Esophagus muscularis mucosa (tissue), 4 donors: ENCODE measurements at regions not wholly inside any gene's neighbourhood (a gene's known extent, or its start where the extent isn't known, plus 50 kb on each side); places are given as distances from the start of the nearest gene placed in this dataset.
A peak's percentile ranks its signal among the peaks of the same experiment; 100 is the strongest.

Source experiments
- DNase-seq: peaks from one replicate; pipeline ENCODE4 v3.0.0-alpha.2; 2017; ENCODE audit errors: extremely low spot score
- H3K27ac ChIP-seq, 4 donors: fragments of 200-600 bp; sonication (generic); replicated peaks in 1 of 4; 1 replicate in 3 of 4; 2 replicates in 1 of 4; pipeline ENCODE4 v1.5.1; 2016 to 2019; ENCODE audit warnings: mild to moderate bottlenecking in 1 of 4
- H3K27me3 ChIP-seq, 4 donors: fragments of 200-600 bp; sonication (generic); one replicate each; pipeline versions ENCODE4 v1.5.1 to v1.6.0; 2016 to 2019
- H3K36me3 ChIP-seq, 4 donors: fragments of 200-600 bp; sonication (generic); one replicate each; pipeline ENCODE4 v1.5.1; 2016 to 2019
- H3K4me1 ChIP-seq, 4 donors: fragments of 200-600 bp; sonication (generic); one replicate each; pipeline ENCODE4 v1.5.1; 2016 to 2019
- H3K4me3 ChIP-seq, 4 donors: fragments of 200-600 bp; sonication (generic); 1 replicate in 2 of 4; 2 replicates in 2 of 4; pipeline ENCODE4 v1.5.1; 2016 to 2019; ENCODE audit warnings: mild to moderate bottlenecking in 4 of 4, moderate library complexity in 1 of 4
- H3K9me3 ChIP-seq, 4 donors: fragments of 200-600 bp; sonication (generic); 1 replicate in 3 of 4; 2 replicates in 1 of 4; pipeline ENCODE4 v1.5.1; 2016 to 2019
- EP300 ChIP-seq: sonication (generic); formaldehyde crosslinking; IDR thresholded peaks from one replicate; pipeline ENCODE4 v1.6.1; 2017; ENCODE audit warnings: antibody characterized with exemption
- POLR2A ChIP-seq: fragments of 450-650 bp; IDR thresholded peaks from one replicate; pipeline ENCODE4 v1.6.1; 2017; ENCODE audit warnings: antibody characterized with exemption, moderate library complexity, mild to moderate bottlenecking, low read depth
- POLR2AphosphoS5 ChIP-seq, 2 donors: sonication (generic); formaldehyde crosslinking; IDR thresholded peaks; one replicate each; pipeline ENCODE4 v1.6.1; 2017; ENCODE audit warnings: antibody characterized with exemption in 2 of 2
- WGBS: methylation state at CpG from one replicate; pipeline ENCODE4 v1.1.5; 2018; 5-methylcytosine and 5-hydroxymethylcytosine counted together
- intact Hi-C: fragments of 100-400 bp; cut with DNase I; formaldehyde crosslinking; loops from one replicate; pipeline ENCODE4 v1.15.1; 2023
- TF ChIP-seq, protein P1 (sequence below), 3 experiments: fragments of 200-600 bp in 2 of 3; fragments of 450-650 bp in 1 of 3; sonication (generic) in 2 of 3; IDR thresholded peaks; one replicate each; pipeline ENCODE4 v1.5.1; 2017 to 2019; ENCODE audit warnings: antibody characterized with exemption in 3 of 3, mild to moderate bottlenecking in 2 of 3, moderate library complexity in 1 of 3

DNA sequence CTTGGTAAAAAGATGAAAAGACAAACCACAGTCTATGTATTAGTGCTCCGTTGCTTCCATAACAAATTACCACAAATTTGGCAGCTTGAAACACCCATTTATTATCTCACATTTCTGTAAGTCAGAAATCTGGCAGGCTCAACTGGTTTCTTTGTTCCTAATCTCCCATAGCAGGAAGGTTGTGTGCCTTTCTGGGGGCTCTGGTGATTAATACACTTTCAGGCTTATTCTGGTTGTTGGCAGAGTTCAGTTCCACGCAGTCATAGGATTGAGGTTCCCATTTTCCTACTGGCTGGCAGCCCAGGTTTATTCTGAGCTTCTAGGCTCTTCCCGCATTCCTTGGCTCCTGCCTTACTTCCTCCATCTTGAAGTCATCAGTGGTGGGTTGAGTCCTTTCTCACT is 189.3 kb downstream of the ANAPC1 start:
- Histone ChIP-seq H3K4me3 (no peak overlapping the region), H3K27me3 (no peaks in the 10 kb centered on the region), H3K36me3 (no peaks in the 10 kb centered on the region), H3K9me3 (peaks cover 0 to 17% (median 6%) of the 10 kb centered on the region in 4 donors), H3K27ac (peak overlapping the region in 1 of 4 donors; percentile 14), H3K4me1 (peaks cover 0 to 38% (median 35%) of the 10 kb centered on the region in 4 donors)
- peak; percentile 17 to 35 for TF ChIP-seq POLR2AphosphoS5 (IDR thresholded peaks at IDR 0.05)
- TF ChIP-seq, protein P1, sequence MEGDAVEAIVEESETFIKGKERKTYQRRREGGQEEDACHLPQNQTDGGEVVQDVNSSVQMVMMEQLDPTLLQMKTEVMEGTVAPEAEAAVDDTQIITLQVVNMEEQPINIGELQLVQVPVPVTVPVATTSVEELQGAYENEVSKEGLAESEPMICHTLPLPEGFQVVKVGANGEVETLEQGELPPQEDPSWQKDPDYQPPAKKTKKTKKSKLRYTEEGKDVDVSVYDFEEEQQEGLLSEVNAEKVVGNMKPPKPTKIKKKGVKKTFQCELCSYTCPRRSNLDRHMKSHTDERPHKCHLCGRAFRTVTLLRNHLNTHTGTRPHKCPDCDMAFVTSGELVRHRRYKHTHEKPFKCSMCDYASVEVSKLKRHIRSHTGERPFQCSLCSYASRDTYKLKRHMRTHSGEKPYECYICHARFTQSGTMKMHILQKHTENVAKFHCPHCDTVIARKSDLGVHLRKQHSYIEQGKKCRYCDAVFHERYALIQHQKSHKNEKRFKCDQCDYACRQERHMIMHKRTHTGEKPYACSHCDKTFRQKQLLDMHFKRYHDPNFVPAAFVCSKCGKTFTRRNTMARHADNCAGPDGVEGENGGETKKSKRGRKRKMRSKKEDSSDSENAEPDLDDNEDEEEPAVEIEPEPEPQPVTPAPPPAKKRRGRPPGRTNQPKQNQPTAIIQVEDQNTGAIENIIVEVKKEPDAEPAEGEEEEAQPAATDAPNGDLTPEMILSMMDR (IDR thresholded peaks at IDR 0.05), result no peak
- DNase-seq, result no peak
- intact Hi-C loops, result no loop called here
- WGBS, result 11% methylated on average over 3 of the region's 3 CpGs

DNA sequence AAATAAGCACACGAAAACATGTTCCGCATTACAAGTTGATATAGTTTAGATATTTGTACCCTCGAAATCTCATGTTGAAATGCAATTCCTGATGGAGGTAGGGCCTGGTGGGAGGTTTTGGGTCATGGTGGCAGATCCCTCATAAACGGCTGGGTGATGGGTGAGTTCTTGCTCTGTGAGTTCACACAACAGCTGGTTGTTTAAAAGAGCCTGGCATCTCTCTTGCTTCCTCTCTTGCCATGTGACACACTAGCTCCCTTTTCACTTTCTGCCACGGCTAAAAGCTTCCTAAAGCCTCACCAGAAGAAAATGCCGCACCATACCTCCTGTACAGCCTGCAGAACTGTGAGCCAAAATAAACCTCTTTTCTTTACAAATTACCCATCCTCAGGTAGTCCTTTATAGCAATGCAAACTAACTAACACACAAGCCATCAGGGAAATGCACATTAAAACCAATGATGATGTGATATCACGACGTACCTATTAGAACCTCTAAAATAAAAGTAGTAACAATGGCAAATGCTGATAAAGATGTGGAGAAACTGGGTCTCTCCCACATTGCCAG is 188.5 kb downstream of the ANAPC1 start:
- H3K27me3 ChIP-seq, result no peaks in the 10 kb centered on the region
- TF ChIP-seq, protein P1 (IDR thresholded peaks at IDR 0.05), result no peak
- TF ChIP-seq POLR2AphosphoS5 (IDR thresholded peaks at IDR 0.05) (no peak), EP300 (no peak)
- 94% methylated on average over 8 of the region's 8 CpGs for WGBS
- H3K27ac ChIP-seq, result no peak overlapping the region
- no peak for DNase-seq
- H3K4me3 ChIP-seq, result no peak overlapping the region
- H3K9me3 ChIP-seq, result peaks cover 0 to 17% (median 6%) of the 10 kb centered on the region in 4 donors
- intact Hi-C loops, result no loop called here
- no peaks in the 10 kb centered on the region for H3K36me3 ChIP-seq
- peaks cover 0 to 29% (median 26%) of the 10 kb centered on the region in 4 donors for H3K4me1 ChIP-seq

DNA sequence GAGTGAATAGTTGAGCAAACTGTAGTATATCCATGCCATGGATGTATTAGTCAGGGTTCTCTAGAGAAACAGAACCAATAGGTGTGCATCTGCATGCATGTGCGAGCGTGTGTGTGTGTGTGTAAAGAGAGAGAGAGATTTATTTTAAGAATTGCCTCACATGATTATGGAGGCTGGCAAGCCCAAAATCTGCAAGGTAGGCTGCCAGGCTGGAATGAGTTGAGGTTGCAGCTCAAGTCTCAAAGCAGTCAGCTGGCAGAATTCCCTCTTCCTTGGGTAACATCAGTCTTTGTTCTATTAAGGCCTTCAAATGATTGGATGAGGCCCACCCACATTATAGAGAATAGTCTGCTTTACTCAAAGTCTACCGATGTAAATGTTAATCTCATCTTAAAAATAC is 187.8 kb downstream of the ANAPC1 start:
- 99% methylated on average over 3 of the region's 3 CpGs for WGBS
- no peak overlapping the region for H3K4me3 ChIP-seq
- intact Hi-C loops, result no loop called here
- H3K27me3 ChIP-seq, result no peaks in the 10 kb centered on the region
- no peak overlapping the region for H3K27ac ChIP-seq
- peaks cover 0 to 17% (median 6%) of the 10 kb centered on the region in 4 donors for H3K9me3 ChIP-seq
- H3K36me3 ChIP-seq, result no peaks in the 10 kb centered on the region
- TF ChIP-seq POLR2AphosphoS5 (IDR thresholded peaks at IDR 0.05), result no peak
- TF ChIP-seq, protein P1 (IDR thresholded peaks at IDR 0.05), result no peak
- TF ChIP-seq POLR2A, result no peak
- TF ChIP-seq EP300, result no peak
- peaks cover 0 to 22% (median 19%) of the 10 kb centered on the region in 4 donors for H3K4me1 ChIP-seq
- no peak for DNase-seq

DNA sequence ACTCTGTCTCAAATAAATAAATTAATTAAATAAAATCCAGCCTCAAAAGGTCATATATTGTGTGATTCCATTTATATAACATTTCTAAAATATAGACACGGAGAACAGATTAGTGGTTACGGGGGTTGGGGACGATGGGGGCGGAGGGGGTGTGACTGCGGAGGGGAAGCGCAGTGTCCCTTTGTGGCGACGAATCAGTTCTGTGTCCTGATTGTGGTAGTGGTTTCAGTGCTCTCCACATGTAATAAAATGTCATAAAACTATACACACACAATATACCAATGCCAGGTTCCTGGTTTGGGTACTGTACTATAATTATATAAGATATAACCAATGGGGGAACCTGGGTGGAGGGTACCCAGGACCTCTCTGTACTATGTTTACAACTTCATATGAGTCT is 186.4 kb downstream of the ANAPC1 start:
- Histone ChIP-seq H3K36me3 (no peaks in the 10 kb centered on the region), H3K4me1 (peaks cover 7 to 19% (median 16%) of the 10 kb centered on the region in 4 donors), H3K27ac (no peak overlapping the region), H3K27me3 (no peaks in the 10 kb centered on the region), H3K9me3 (peaks cover 0 to 17% (median 6%) of the 10 kb centered on the region in 4 donors), H3K4me3 (no peak overlapping the region)
- TF ChIP-seq, protein P1 (IDR thresholded peaks at IDR 0.05), result no peak
- TF ChIP-seq POLR2AphosphoS5 (IDR thresholded peaks at IDR 0.05), result no peak
- no peak for DNase-seq
- 83% methylated on average over 8 of the region's 8 CpGs for WGBS
- intact Hi-C loops, result no loop called here

DNA sequence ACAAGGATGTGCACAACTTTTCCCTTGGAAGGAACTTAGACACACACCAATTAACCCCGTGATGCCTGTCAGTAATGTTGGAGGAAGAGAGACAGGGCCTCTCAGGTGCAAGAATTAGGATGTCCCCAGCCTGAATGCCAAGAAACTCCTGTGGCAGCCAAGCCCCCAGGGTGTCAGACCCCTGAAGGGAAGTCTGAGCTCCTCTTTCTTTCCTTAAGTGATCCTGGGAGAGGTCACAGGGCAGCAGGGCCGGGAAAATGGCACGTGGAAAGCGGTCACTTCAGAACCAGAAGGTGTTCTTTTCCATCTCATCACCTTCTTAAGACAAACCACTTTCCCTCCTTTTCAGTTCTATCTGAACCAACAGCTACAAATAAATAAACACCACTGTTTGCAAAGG is 185.9 kb downstream of the ANAPC1 start:
- Histone ChIP-seq H3K36me3 (no peaks in the 10 kb centered on the region), H3K4me3 (no peak overlapping the region), H3K9me3 (peaks cover 0 to 17% (median 6%) of the 10 kb centered on the region in 4 donors), H3K27ac (no peak overlapping the region), H3K4me1 (peaks cover 9 to 20% (median 18%) of the 10 kb centered on the region in 4 donors), H3K27me3 (no peaks in the 10 kb centered on the region)
- DNase-seq, result no peak
- WGBS, result 89% methylated on average over 4 of the region's 4 CpGs
- no peak for TF ChIP-seq POLR2AphosphoS5 (IDR thresholded peaks at IDR 0.05)
- TF ChIP-seq, protein P1 (IDR thresholded peaks at IDR 0.05), result no peak
- TF ChIP-seq EP300, result no peak
- TF ChIP-seq POLR2A, result no peak
- intact Hi-C loops, result no loop called here
